ENCODE measurements at regions not wholly inside any gene's neighbourhood (a gene's known extent, or its start where the extent isn't known, plus 50 kb on each side); places are given as distances from the start of the nearest gene placed in this dataset.
"Not testable (repeated sequence)": the region's sequence is repeated elsewhere in the genome, so short reads cannot be mapped to it uniquely, and the experiment has no call there.

DNA sequence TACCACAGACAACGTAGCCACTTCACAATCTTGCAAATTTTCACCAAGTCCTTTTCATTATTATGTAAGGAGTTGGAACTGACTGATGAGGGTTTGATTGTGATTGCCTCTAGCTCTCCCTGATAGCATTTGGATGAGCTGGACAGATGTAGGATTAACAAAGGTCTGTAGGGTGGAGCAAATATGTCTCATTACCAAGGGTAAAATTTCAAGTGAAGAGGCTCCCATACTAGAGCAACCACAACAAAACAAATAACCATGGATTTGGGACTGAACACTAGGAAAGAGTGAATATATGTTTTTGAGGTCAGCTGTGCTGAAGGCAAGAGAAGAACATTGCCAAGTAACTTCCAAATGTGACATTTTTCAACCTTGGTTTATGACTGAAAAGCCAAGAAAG lies 281.7 kb downstream of the NEBL start:
- DNase-seq (ENCODE audit: low read depth): no peak

DNA sequence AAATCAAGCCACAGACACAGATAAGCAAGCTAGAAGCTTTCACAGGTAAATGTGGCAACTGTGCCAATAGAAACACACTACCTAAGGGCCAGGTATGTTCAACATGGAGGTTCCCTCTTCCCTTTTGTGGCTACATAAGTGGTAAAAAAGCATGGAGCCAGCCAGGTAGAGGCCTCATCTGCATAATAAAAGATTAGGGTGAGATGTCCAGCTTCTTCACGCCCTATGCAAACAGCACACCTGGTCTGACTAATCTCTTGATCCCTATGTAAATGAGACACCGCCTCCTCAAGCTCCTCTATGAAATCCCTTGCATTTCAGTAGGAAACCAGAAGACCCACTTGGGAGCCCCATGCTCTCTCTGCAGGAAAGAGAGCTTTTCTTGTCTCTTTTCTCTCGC lies 282.2 kb downstream of the NEBL start:
- no peak for DNase-seq (ENCODE audit: low read depth)

DNA sequence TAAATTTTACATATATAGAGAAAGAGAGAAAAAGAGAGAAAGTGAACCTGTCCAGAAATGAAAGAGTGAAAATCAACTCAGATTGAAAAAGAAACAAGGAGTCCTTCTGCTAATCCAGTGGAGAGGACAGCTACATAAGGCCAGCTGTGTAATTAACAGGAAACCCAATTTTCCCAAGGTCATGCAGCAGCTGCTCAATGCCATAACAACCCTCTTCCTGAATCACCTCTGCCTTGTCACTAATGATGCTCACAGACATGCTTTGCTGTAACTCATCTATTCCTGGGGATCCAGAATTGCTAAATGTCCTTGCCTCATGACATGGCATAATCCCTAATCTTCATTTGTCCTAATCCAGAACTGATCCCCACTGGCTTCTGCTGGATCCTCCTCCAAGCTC lies 288.6 kb downstream of the NEBL start:
- no peak for DNase-seq (ENCODE audit: low read depth)

DNA sequence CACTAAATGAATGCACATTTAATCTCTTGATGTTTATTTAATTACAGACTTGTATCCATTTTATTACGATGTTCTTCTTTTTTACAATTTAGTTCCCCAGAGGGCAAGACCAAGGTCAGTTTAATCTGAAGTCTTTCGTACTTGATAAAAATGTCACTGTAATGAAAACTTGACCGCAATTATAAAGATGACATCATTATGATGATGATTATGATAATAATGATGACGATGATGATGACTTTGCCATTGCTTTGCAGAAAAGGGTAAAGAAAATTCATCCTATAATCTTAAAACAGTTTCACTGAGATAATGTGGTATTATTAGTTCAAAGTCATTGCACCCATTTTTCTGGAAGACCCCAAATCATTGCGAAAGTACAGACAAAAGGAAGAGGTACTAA lies 290.1 kb downstream of the NEBL start:
- DNase-seq (ENCODE audit: low read depth): no peak

DNA sequence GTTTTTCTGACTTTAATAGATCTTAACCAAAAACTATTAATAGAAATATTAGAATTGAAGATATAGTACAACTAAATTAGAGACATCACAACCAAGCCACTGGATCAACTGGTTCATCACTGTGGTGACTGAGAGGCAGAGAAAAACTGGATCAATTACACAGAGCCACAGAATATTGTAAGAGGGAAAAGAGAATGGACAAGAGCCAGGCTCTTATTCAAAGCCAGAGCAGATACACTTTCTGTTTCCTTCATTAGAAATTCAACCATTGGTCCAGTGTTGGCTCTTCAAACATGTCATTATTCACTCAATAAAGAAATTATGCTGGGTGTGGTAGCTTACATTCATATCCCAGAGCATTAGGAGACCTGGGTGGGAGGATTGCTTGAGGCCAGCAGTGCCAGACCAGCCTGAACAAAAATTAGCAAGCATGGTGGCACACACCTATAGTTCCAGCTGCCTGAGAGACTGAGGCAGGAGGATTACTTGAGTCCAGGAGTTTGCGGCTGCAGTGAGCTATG lies 295.1 kb downstream of the NEBL start:
- no peak for DNase-seq (ENCODE audit: low read depth)

DNA sequence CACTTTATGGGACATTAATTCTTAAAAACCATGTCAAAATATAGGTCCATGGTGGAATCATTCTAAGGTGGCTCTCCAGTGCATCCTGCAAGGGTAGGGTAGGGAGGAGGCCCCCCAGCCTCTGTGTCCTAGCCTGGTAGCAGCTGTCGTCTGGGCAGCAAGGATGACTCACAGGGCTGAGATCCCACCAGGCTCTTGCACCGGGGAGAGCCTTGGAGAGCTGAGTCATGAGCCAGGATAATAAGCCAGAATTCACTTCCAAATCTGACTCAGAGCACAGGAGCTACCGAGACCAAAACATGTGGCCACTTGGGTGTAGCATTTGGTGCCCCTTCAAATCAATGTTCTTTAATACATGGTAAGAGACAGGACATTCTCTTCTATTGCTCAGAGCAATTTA lies 298.5 kb downstream of the NEBL start:
- peak; percentile 78 for DNase-seq (ENCODE audit: low read depth)

DNA sequence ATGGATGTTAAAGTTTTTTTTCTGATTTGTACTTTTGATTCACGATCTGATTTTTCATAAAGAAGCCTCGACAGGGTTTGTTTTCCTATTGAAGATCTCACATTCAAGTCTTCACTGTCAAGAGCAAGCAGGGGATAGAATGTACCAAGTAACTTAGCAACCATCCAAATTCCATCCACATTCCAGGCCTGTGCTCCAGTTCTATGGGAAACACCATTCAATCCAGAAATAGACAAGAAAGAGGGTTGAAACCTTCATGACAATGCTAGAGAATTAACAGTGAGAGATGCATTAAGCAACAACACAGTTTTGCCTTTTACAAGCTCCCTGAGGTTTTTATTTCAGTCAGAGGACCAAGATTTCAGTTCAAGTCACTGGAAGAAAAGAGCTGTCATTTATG lies 300.2 kb downstream of the NEBL start:
- peak; percentile 5 for DNase-seq (ENCODE audit: low read depth)

DNA sequence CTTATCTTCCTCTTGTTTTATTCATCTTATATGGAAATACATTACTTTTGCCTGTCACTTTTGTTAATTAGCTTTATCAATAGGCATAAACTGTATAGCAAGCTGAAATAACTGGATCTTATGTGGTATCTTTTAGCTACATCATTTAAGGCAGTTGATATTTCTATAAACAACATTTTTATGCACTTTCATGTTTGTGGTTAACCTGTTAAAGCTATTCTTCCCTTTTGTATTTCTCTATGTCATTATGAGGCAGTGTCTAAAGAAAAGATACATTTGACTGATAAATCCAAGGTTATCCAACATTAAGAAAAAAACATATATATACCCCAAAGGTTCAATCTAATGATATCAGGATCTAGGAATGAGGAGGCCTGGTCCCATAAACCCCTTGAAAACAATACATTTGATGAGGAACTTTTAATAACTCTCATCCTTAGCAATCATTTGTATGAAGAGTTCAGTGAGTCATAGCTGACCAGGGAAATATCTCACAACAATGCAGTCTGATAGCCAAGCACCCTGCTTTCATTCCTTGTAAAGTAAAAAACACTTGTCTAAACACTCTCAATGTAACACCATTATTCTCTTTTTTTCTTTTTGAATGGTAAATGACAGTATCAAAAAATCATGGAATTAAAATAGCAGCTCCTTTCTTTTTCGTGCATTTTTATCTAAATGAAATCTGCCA lies 300.9 kb downstream of the NEBL start:
- peak; percentile 18 for DNase-seq (ENCODE audit: low read depth)

DNA sequence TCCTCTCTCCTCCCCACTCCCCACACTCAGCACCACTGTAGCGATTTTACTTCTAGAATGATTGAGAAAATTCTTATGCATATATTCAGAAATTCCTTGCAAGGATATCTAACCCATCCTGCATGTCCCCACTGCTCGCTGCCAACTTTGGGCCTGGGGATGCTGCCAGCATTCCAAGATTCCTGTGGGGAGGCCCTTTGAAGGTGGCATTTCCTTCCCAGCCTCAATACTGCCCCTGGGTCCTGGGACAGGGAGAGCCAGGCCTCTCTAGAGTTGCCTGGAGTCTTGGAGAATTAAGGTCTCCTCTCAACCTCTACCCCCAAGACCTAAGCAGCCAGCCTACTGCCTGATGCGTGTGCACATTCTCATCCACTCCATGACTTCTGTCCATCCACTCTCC lies 303.5 kb downstream of the NEBL start:
- DNase-seq (ENCODE audit: low read depth): no peak

DNA sequence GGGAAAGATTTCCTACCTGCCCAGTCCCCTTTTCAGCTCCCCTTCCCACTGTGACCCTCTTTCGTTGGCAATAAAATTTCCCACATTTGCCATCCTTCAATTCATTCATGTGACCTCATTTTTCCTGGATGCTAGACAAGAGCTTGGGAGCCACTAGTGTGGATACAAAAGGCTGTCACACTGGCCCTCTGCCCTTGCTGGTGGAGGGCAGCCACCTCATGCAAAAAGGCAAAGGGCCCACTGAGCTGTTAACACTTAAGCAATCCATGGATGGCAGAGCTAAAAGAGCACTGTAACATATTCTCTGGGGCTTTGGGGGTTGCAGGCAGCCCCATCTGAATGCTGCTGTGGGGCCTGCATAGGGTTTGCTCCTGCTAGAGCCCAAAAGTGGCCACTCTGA lies 315.1 kb downstream of the NEBL start:
- DNase-seq (ENCODE audit: low read depth): no peak

DNA sequence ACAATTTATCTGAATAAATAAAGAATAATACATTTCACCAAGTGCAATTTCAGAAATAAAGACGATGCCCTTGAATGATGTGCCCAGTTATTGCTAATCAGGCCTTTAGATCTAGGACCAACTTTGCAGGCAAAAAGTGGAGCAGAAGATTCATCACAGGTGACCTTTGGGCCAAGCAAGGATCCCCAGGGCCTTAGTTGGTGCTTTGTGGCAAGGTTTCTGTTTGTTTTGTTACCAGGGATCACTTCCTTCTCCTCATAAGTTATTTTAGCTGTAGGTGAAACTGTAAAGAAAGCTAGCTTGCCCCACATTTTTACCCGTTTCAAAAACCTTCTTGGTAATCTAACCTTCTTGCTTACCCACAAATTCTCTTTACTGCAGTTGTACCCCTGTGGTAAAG lies 323.2 kb downstream of the NEBL start:
- no peak for DNase-seq (ENCODE audit: low read depth)

DNA sequence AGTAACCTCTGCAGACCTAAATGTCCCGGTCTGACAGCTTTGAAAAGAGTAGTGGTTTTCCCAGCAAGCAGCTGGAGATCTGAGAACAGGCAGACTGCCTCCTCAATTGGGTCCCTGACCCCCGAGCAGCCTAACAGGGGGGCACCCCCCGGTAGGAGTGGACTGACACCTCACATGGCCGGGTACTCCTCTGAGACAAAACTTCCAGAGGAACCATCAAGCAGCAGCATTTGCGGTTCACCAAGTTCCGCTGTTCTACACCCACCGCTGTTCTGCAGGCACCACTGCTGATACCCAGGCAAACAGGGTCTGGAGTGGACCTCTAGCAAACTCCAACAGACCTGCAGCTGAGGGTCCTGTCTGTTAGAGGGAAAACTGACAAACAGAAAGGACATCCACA lies 341.1 kb downstream of the NEBL start:
- not testable (repeated sequence) for DNase-seq (ENCODE audit: low read depth)

DNA sequence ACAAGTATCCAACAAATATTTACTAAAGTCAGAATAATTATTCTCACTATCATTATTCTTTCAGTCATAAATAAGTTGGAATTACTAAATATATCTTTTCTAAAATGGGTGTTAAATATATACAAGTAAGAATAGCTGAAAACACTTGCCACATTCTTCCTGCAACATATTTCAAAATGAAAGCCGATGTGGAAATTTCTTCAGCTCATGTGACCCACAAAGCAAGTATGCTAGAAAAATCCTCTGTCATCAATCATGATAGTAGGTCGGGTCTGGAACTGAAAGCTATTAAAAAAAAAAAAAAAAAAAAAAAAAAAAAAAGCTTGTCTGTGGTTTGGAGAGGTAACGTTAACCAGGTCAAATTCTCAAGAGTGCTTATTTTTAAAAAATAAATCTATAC lies 344.7 kb downstream of the NEBL start:
- DNase-seq (ENCODE audit: low read depth): no peak

DNA sequence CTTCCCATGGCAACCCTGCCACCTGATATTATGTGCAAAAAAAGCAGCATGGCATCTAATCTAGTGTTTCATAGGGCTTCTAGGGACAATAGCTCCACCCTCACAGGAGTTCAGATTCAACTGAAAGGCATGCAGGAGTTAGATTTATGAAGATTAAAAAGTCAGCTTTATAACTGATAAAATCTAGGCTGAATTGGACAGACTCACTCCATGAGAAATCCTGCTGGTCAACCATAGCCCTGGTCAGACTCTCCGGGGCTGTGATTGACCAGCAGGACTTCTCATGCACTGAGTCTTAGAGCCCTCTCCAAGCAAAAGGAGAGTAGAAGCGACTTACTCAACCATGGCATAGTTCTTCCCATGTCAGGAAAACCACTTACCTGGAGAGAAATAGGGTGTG lies 345.4 kb downstream of the NEBL start:
- no peak for DNase-seq (ENCODE audit: low read depth)

DNA sequence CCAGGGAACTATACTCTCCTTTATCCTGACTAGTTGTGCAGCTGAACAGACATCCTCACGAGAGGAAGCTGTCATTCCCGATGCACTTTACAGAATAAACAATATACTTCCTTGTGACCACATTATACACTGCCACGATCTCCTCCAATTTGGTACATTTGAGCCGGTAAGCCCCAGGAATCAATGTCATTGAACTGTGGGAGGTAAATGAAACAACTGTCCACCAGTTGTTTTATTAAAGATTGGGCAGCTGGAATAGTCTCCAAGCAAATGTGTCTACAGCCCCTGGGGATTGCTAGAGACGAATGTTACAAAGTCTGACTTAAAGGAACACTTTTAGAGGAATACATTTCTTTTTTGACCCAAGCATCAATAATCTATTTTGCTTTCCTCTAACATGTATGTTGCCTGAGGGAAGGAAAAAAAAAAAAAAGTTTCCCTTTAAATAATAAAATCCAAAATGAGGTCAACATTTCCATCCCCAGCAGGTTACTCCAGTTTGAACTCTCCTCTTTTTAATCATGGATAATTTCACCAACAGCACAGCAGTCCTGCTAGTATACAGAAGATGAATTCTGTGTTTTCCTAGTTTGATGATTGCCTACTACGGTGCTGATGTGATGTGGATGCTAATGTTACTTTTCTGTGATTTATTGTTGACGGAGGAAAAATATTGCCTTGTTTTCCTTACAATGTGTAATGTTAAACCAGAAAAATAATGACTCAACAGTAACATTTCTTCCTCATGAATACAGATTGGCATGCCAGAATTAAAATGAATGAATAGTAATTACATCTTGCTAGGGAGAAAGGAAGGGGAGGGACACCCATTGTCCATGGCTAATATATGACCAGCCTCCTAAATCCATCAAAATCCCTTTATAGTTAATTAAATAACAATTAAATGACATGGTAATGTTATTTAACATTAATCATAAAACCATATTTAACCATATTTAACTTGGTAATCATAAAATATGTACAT lies 360.9 kb downstream of the NEBL start:
- no peak for DNase-seq (ENCODE audit: low read depth)

DNA sequence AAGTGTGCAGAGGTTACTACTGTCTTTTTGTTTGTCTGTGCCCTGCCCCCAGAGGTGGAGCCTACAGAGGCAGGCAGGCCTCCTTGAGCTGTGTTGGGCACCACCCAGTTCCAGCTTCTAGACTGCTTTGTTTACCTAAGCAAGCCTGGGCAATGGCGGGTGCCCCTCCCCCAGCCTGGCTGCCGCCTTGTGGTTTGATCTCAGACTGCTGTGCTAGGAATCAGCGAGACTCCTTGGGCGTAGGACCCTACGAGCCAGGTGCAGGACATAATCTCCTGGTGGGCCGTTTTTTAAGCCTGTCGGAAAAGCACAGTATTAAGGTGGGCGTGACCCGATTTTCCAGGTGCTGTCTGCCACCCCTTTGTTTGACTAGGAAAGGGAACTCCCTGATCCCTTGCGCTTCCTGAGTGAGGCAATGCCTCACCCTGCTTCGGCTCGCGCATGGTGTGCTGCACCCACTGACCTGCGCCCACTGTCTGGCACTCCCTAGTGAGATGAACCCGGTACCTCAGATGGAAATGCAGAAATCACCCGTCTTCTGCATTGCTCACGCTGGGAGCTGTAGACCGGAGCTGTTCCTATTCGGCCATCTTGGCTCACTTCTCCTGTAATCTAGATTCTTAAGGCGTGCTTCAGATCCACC lies 365.7 kb downstream of the NEBL start:
- DNase-seq (ENCODE audit: low read depth): not testable (repeated sequence)

DNA sequence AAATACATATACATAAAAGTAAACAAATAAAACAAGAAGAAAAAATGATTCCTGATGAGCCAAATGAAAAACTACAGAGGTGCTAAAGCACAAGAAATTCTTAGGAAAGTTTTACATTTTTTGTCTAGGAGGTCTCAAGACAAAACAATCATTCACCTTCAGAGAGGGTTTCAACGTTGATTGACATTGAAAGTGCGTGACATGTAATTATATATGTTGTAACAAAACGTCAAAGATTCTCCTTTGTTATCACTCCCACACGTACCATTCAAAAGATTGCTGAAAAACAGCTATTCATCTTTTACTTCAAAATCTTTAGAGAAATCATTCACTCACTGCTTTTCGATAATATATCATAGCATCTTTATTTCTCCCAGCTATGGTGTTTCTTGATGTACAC lies 375.9 kb downstream of the NEBL start:
- no peak for DNase-seq (ENCODE audit: low read depth)

DNA sequence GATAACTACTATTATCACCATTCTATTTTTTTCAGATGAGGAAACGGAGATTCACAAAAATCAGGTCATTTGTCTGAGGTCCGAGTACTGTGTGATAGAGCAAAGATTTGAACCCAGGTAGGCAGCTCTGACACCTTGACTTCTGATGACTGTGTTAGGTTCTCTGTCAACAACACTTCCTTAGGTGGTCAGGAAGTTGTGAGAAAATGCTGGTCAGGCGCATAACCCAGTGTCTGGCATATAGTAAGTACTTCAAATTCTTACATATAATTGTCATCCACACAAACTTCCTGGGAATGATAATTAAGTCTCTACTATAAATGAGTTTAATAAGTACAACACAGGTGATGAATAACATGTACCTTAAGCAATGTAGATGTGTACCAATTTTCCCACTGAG lies 381.5 kb downstream of the NEBL start:
- DNase-seq (ENCODE audit: low read depth): no peak

DNA sequence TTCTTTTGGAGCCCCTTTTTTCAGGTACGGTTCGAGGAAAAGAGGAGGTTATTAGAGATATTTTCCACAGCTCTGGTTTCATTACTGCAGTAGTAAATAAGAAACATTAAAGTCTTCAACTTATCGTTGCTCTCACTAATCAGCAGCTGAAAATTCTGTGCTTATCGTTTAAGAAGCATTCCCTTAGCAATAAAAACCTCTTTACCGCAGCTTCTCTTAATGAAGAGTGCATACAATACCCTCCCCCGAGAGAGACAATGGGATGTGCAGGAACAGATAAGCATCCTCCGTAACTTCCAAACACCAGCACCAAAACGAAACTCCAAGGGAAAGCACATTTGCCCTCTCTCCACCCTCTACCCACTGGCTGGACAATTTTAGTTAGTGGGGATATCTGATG lies 384.5 kb downstream of the NEBL start:
- DNase-seq (ENCODE audit: low read depth): no peak

DNA sequence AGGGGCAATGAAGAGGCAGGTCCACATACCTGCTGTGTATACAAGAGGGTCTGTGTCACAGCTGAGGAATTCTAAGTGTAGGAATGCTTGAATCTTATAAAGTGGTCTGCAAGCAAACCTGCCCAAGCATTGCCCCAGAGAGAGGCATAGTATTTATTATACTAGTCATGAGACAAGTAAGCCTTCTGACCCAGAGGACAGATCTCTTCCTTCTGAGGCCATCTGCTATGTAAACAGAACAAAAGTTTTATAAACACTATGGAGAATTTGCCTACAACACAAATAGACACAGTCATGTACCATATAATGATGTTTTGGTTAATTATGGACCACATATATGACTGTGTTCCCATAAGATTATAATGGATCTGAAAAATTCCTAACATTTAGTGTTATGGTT lies 388.2 kb downstream of the NEBL start:
- DNase-seq (ENCODE audit: low read depth): no peak

DNA sequence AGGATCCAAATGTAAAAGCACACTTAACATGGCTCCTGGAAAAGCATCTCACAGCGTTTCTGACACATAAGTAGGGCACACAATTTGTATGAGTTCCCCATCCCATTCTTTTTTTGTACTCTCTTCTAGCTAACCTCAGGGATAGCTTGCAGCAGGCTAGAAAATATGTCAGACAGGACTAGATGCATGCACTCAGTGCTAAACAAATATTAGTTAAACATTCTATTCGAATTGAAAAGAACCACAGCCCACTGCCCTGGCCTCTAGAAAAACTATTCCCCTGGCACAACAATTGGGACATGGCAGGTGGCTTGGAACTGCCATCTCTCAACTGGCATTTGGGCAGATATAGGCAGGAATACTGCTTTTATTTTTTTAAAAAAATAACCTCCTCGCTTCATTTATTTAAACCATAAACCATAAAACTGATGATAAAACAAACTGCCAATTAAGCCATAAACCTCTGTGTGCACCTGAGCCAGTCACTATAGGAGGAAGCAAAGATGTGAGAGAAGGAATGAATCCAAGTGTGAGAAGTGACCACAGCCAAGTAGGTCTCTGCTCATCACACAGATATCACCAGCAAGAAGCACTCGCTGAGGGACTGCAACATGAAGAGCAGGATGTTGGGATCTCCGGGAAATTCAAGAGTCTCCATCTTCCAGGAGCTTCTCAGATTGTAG lies 394.1 kb downstream of the NEBL start:
- DNase-seq (ENCODE audit: low read depth): no peak

DNA sequence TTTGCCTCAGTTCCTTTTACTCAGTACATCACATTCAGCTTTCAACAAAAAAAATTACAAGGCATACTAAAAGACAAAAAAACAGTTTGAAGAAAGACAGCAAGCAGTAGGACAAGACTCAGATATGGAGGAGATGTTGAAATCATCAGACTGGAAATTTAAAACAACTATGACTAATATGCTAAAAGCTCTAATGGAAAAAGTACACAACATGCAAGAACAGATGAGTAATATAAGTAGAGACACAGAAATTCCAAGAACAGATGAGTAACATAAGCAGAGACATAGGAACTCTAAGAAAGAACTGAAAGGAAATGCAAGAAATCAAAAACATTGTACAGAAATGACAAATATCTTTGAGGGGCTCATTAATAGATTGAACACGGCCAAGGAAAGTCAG lies 402.6 kb downstream of the NEBL start:
- DNase-seq (ENCODE audit: low read depth): peak; percentile 2

Measured in fibroblast of the conjunctiva (primary cell).